Lower leg skin (tissue), 3 donors: ENCODE measurements at regions not wholly inside any gene's neighbourhood (a gene's known extent, or its start where the extent isn't known, plus 50 kb on each side); places are given as distances from the start of the nearest gene placed in this dataset.

ENCODE experiments used
- POLR2A ChIP-seq, 2 donors: fragments of 450-650 bp; IDR thresholded peaks; one replicate each; pipeline ENCODE4 v1.6.1; 2016 to 2017; ENCODE audit warnings: antibody characterized with exemption in 2 of 2, mild to moderate bottlenecking in 1 of 2, moderate library complexity in 1 of 2
- TF ChIP-seq, protein P1 (sequence below), 3 donors: fragments of 450-650 bp; IDR thresholded peaks; one replicate each; pipeline ENCODE4 v1.5.1; 2016; ENCODE audit warnings: antibody characterized with exemption in 3 of 3, mild to moderate bottlenecking in 3 of 3, moderate library complexity in 2 of 3

DNA sequence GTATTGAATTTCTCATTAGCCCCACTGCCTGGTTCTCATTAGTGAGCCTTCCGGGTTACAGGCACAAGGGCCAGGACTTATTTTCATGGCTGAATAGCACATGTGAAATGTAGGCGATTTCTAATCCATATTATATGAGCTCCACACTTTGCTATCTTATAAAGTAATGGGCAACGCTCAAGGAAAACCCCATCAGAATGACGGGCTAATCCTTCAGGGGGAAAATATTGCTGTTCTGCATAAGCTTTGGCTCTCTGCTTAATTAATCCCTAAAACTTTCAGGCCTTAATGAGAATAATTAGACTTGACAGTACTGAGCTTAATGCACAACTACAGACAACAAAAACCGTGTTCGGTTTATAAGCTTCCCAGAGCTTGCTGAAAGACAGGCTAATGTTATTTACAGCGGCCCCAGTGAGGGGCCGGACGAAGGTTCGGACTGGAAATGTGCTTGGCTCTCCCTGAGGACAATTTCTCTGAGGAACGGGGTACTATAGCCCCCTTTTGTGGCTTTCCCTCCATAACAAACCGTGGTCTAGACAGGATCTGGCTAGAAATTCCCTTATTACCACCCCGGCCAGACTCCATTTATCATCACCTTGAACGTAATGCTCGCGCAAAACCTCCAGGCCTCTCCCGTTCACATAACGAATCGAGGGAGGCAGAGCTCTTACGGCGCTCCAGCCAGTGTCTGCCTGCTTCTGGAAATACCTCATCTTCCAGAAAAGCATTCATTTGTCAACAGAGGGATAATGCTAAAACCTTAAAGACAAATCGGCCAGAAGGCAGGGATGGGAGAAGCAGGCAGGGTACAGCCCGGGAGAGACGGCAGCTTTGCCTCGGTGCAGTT, 164.5 kb downstream of the CD83 start:
- TF ChIP-seq, protein P1, sequence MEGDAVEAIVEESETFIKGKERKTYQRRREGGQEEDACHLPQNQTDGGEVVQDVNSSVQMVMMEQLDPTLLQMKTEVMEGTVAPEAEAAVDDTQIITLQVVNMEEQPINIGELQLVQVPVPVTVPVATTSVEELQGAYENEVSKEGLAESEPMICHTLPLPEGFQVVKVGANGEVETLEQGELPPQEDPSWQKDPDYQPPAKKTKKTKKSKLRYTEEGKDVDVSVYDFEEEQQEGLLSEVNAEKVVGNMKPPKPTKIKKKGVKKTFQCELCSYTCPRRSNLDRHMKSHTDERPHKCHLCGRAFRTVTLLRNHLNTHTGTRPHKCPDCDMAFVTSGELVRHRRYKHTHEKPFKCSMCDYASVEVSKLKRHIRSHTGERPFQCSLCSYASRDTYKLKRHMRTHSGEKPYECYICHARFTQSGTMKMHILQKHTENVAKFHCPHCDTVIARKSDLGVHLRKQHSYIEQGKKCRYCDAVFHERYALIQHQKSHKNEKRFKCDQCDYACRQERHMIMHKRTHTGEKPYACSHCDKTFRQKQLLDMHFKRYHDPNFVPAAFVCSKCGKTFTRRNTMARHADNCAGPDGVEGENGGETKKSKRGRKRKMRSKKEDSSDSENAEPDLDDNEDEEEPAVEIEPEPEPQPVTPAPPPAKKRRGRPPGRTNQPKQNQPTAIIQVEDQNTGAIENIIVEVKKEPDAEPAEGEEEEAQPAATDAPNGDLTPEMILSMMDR (IDR thresholded peaks at IDR 0.05), result no peak
- no peak for TF ChIP-seq POLR2A (IDR thresholded peaks at IDR 0.05)
